ENCODE measurements at regions not wholly inside any gene's neighbourhood (a gene's known extent, or its start where the extent isn't known, plus 50 kb on each side); places are given as distances from the start of the nearest gene placed in this dataset.

DNA sequence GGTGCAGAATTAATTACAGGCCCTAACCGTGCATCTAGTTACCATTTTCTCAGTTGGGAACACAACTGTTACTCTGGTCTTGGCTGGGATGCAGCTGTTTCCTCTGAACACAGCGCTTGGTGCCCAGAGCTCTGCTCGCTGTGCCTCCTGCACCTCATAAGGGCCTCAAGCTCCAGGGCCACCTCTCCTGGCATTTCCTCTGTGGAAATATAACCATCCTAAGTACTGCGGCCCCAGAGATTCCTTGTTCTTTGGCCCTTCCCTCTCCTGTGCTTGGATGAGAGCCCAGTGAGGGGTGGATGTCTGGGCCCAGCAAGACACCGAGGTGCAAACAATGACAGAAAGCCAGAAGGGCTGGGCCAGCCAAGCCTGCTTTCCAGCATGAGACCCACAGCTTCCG, 169.9 kb upstream of the CST7 start:
- DNase-seq, result peak; percentile 23

DNA sequence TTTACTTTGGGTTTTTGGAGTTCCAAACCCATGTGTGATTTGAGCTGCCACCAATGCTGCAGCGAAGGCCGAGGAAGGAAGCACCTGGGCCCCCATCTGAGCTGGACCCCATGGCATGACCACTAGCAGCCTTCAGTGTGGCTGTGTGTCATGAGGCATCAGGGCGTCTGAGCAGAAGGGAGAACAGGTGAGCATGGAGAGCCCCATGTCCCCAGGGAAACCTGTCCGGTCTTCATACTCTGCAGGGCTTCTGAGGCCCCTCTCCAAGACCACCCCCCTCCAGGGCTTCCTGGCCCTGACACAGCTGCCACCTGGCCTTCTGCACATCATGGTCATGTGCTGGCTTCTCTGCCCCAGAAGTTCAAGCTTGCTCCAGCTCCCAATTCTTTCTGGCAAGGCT, 169.1 kb upstream of the CST7 start:
- DNase-seq, result no peak

DNA sequence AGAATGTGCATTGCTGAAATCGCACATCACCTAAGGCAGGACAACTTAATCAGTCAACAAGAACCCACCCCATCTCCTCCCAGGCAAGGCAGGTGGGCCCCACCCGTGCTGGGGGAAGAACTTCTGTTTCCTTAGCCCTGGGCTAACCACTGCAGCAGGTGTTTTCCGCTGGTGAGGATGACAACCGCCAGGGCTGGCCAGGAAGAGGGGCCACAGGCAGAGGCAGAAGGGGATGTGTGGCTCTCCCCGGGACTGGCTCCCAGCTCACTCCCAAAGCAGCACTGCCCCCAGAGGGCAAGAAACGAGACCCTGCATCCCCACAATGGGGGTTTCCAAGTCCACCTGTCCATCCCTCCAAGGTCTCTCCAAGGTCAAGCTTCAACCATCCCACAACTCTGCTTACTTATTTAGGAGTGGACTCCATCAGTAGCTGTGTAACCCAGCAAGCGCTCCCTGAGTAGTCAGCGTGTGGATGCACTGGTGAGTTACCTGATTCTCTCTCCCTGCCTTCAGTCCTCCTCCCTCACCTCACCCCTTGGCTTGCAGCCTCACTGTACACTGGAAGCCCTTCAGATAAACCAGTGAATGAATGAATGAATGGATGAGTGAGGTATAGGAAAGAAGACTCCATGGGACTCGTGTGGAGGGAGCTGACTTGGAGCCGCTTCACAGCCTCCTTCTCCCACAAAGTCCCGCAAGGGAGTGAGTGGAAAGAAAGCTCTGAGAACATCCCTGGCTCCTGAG, 168.2 kb upstream of the CST7 start:
- no peak for DNase-seq

DNA sequence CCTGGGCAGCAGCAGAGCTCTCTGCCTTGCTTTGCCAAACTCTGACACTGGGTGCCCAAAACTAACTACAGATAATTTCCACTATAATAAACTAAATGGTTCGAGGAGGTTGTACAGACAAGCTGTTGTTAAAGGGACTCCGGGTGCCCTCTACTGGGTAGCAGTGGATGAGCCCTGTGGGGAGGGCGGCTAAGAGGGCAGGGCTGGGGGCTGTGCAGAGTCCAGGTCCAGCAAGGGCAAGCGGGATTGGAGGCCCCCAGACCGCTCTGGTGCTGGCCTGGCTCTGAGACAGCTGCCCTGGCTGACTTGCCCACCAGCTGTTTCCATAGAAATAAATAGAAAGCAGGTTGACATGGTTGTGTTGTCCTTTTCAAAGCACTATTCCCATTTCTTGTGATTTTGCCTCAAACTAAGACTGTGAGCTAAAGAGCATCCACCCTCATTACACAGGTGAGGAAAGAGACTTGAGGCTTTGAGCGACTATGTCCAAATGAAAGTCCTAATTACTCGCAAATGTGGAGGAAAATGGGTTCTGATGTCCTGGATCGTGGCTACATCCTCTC, 167.6 kb upstream of the CST7 start:
- peak; percentile 1 for DNase-seq

DNA sequence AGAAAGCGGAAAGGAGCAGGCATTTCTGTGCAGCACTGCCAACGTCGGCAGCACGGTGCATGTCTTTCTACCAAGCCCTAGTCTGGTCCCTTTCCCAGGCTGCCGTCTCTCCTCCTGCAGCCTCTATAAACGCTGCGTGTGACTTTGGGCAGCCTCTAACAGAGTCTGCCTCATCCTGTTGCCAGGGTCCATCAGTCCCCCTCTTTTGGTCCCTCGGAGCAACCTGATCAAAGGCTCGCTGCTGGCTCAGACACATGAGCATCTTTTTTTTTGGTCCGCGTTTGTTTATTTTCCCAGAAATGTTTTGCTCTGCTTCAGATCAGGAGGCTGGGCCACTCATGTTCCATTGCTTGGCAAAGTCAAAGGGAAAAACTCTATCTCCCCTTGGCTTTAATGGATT, 166.8 kb upstream of the CST7 start:
- DNase-seq, result no peak

DNA sequence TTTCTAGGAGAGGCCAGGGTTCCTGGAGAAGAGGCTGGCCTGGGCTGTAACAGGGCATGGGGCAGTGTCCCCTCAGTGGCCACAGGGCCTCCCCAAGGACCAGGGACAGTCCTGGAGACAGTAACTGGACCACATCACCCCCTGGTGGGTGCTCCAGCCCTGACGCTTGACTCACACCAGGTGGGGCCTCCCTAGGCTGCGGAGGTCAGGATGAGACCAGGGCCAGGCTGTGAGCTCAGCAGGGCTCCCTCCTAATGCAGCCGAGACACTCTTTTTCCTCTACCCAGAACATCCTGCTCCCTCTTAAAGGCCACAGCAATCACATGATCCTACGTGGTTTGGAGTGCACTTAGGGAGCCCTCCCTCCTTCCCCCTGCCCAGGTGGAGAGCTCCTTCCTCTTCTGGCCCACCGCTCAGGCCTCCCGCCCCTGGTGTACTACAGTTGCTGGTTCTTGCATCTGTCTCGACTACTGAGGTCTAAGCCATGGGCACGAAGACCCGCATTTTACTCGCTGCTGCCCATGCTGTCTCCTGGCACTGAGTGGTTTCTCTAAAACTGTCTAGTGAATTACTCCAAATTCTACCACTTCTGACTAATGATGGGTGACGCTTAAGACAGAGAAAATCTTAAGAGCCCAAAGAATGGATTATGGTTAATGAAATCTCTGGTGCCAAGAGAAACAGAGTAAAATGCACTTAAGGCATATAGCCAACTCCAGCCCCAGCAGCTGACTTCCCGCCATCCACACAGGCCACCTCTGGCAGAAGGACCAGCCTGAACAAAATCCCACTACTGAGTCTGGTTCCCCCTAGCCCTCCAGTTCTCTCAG, 166.1 kb upstream of the CST7 start:
- no peak for DNase-seq

DNA sequence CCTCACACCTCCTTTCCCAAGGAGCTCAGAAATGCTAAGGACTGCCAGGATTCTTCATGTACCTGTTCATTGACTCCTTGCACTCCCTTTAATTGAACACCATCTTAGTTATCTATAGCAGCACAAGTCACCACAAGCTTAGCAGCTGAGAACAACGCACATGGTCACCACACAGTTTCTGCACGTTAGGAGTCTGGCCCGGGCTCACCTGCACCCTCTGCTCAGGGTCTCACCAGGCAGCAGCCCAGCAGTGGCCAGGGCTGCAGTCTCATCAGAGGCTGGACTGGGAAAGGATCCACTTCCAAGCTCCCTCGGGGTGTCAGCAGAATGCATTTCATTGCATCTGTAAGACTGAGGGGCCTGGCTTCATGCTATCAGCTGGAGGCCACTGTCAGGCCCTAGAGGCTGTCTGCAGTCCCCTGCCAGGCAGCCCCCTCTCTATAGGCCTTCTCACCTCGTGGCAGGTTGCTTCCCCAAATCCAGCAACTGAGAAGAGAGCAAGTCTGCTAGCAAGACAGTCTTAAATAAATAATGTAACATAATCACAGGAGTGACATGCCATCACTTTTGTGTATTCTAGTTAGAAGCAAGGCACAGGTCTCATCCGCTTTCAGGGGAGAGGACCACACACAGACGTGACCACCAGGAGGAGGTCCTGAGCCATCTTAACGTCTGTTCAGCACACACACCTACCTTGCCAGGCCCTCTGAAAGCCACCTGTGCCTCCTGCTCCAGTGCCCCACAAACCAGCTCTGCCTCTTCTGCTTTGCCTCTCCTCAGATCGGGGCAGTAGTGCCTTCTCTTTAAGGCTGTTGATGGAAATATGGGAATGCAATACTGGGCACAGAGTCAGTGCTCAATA, 165.2 kb upstream of the CST7 start:
- no peak for DNase-seq

DNA sequence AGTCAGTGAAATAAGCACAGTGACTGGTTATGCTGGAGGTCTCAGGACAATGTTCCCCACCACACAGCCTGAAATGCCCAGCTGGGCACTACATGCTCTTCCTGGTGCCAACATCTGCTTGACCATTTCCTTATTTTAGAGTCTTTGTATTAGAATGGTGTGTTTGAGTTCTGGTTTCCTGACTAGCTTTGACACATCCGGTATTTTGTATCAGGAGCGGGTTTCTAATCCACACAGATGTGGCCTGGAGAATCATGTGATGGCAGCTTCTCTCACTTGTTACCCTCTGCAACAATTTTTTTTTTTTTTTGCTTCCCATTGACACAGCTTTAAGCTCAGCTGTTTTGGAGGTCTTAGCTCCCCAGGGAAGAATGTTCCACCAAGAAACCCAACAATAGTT, 164.5 kb upstream of the CST7 start:
- peak; percentile 7 for DNase-seq

DNA sequence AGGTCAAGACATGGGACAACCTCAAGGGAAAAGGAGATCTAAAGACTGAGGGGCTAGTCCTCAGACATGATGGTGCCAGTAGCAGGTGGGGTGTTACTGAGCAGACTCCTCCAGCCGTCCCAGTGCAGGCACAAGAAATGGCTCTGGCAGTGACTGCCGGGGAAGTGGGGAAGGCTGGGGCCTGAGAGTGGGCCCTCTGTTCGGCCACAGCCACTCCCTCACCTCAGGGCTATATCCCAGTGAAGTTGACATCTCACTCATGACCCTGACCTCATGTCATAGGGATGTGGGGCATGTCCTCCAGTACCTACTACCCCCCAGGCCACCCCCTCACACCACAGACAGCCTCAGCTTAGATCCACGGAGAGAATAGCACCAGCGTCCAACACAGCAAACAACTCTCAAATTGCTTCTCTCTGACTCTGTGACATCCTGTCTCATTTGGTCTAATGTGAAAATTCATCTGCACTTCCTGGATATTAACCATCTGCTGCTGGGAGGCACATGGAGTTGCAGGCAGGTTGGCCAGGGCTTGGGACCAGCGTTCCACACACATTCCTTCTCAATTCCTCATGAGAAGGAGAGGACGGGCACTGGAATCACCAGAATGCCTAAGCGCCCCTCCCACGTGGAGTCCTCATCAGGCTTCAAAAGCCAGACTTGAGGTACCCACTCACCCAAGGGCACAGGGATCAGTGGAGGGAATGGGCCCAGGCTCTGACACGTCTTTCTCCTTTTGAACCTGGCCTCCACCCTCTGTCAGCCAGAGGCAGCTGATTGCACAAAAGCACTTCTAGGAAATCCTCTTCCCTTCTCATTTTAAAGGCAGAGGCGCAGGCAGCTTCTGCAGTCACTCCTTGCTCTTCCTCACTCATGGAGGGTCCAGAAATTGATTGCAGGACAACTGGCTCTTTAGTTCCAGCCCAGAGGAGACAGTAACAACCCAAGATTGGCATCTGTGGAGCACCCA, 163.6 kb upstream of the CST7 start:
- DNase-seq, result no peak

DNA sequence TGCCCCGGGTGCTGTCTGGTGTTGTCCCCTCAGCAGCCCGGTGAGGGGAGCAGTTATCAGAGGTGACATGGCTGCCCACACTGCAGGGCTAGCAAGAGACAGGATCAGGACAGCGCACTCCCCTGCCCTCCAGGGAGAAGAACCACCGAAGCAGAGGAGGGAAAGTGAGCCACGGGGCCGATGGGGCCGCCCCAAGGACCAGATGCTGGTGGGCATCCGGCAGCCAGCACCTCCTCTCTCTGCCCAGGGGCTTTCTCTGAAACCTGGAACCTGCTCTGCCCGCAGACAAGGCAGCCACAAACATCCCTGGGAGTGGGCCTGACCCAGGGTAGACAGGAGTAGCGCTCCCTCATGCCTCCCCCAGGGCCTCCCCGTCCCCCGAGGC, 163.0 kb upstream of the CST7 start:
- no peak for DNase-seq

DNA sequence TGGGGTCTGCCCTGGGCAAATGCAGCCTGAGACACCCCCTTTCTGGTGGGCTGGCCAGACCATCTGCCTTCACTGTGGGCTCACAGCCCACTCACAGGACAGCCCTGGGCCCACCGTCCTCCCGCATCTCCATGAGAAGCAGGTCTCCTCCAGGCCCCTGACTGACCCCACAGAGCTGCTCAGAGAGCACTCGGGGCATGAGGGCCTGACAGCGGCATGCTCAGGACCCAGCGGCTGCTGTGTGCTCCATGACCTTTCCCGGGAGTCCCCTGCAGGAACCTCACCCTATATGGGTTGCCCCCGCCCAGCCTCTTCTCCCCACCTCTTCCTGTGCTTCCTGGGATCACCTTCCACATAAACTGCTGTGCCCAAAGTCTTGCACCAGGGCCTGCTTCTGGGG, 162.4 kb upstream of the CST7 start:
- DNase-seq, result no peak

DNA sequence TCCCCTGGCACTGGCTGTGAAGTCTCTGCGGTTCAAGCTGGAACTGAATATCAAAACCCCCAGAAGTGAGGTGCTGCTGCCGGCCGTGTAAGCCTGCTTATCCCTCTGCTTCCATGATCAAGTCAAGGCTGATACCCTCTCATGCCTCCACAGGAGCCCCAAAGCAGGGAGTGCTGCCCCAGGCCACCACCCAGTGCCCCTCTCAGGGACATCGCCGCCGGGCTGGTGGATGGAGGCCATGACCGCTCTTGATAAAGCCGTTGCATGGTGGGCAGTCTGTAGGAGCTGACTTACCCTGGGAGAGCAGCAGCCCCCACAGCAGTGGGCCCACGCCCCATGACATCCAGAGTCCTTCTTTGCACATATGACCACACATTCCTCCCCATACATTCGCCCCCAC, 162.0 kb upstream of the CST7 start:
- no peak for DNase-seq

DNA sequence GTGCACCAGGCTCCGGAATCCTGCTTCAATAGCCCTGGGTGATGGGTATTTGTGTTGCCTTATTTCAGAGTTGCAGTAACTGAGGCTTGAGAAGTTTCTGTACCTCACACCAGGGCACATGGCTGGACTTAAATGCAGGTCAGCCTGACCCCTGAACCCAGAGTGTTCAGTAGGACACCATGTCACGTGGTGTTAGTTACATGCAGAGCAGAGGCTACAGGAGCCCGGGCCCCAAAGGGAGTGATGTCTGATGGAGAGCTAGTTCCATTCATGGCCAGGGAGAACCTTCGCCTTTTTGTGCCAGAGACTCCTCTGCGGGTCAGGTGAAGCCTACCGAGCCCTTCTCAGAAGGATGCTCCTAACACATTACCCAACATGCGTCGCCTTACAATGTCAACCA, 161.4 kb upstream of the CST7 start:
- no peak for DNase-seq

DNA sequence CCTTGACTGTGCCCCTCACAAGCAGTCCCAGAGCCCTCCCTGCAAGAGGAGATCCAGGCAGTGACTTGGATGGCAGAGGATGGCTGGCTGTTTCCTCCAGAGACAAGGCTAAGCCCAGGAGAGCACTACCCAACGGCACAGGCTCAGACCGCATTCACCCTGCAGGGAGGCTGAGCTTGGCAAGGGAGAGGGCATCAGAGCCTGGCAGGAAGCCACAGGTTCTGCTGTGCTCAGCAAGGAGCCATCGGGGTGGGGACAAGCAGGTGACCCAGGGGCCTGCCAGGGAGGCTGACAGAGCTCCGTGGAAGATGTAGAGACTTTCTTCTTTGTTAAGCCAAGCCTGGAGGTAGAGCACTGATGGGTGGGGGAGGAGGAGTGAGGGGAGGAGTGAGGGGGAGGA, 159.2 kb upstream of the CST7 start:
- no peak for DNase-seq

DNA sequence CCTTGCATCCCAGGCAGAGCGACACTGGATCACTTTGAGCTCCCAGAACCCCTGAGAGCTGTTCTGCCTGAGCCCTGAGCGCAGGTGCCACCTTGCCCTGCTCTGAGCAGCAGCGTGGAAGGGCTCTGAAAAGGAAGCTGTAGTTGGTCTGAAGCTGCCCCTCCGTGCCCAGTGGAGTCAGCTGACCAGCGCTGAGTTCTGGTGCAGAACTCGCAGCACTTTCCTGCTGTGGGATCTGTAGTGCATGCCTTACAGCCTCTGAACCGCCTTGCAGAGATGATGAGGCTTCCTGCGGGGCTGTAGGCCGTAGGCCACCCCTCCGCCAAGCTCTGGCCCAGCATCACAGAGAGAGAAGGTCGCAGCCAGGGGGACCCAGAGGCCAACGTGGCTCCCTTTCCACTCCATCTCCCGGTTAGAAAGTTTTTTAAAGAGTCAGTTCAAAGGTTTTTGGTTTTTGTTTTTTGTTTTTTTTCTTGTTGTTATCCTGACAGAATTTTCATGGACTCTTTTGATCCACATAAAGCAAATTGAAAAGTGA, 158.3 kb upstream of the CST7 start:
- no peak for DNase-seq

DNA sequence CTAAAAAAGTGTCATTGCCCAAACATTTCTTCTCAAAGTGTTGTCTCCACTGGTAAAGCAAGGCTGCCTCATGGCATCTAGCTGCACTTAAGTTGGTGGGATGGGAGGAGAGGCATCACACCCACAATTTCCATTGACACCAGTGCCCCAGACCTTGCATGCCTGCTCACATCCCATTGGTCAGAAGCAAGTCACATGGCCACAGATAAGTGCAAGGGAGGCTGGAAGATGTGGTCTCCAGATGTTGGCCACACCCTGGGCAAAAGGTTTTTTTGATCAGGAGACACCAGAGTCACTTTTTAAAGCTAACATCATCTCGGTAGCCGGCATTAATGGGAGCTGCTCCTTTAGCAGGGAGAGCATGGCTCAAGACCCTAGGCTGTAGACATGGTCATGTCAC, 157.1 kb upstream of the CST7 start:
- no peak for DNase-seq

DNA sequence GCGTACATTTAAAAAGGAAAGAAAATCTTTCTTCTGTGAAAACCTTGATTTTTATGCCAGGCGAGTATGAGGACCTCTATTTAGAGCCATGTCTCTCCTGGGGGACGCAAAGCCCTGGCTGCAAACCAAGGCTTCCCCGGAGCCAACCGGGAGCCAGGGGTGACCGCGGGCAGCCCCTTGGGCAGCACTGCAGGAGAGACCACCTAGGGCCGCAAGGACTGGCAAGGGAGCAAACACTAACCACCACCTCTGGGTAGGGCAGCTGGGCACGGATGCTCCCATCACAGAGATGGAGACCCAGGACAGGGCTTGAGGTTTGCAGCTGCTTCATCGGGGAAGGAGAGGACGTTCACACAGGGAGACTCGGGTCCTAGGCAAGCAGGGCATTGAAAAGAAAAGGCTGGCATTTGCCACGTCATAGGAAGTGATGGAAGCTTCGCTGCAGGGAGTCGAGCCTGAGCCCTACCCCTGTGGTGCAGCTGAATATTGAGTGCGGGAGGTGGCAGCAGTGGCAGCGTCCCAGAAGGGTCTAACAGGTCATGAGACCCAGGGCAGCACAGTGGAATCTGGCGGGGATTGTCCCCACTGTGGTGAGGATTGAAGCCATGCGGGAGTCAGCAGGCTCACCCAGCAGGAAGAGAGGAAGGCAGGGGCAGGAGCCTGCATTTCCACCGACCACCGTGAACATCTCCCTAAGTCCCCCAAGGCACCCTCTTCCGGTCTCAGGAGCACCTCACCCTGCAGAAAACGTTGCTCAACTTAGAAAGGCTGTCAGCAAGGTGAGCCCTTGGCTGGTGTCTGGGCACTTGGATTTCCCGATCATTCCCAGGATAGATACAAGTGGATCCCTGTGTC, 156.2 kb upstream of the CST7 start:
- no peak for DNase-seq

DNA sequence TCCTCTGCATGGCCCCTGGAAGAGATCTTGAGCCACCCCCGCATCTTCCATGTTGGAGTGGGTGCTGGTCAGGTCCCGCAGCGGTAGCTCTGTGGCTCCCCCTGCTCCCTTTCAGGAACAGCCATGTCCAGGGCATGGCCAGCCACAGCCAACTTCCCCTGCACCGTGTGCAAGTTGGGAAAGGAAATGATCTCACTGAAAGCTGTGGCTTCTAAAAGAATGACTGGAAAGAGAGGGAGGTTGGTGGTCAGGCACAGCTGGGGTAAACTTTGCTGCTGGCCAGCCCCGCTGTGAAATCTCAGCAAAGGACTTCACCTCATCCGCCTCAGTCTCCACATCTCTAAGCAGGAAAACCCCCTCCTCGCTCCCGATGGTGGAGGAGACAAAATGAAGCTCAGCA, 153.6 kb upstream of the CST7 start:
- DNase-seq, result peak; percentile 2

DNA sequence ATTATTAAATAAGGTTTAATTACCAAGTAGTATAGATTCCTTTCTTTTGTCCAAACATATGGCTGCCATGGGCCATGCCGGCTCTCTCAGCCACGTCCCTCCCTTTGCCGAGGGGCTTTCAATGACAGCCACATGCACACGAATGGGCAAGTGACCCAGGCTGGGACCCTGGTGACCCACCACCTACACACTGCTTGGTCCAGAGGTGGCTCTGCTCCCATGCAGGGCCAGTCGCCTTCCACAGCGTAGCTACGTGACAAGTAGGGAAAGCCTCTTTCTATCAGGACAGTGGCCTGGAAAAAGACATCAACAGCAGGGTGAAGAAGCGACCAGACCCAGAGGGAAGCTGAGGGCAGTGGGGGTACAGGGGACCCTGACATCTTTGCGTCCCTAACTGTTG, 152.8 kb upstream of the CST7 start:
- DNase-seq, result no peak

DNA sequence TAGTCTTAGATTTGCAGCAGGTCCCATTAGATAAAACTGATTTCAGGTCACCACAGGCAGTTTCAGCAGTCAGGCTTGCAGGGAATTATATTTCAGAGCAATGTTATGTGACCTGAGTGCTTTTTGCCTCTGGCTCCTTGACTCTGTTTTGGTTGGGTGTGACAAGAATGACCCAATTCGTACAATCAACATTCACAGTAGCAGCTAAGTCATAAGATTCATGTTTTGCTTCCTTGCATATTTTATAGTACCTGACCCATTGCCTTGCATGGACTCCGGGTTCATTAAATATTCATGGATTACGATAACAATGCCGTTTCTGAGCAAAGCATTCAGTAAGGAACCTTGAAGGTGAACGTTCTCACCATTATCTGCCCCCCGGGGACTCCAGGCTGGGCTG, 152.0 kb upstream of the CST7 start:
- DNase-seq, result no peak
